ENCODE measurements at regions not wholly inside any gene's neighbourhood (a gene's known extent, or its start where the extent isn't known, plus 50 kb on each side); places are given as distances from the start of the nearest gene placed in this dataset.

DNA sequence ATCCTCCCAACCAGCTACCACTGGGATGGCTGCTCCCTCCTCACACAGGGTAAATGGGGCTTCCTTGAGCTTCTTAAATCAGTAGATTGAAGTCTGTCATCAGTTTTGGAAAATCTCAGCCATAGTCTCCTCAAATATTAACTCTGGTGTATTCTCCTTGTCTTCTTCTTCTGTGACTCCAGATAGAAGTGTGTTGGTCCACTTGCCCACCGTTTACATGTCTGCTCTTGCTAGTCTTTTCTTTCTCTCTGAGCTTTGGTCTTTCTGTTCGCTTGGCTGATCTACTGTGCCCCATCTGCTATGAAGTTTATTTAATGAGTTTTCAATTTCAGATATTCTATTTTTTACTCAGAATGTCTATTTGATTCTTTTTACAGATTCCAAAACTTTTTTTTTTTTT lies 281.7 kb upstream of the HDAC4 start:
- no peak for DNase-seq

DNA sequence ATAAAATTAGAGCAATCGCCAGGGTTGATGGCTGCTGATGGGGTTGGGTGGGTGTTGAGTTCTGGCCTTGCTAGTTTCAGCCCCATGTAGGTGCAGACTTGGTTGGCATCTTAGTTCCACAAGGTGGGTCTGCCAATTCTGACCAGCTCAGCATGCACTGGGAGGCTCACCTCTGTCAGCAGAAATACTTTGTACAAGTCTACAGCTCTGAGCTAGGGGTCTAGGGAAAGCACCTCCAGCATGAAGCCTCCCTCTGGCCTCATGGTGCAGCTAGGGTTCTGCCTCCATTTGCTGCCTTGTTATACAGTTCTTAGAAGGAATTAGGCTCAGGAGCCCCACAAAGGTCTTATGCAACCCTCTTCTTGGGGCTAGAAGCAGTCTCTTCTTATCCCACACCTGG lies 278.9 kb upstream of the HDAC4 start:
- DNase-seq: no peak

DNA sequence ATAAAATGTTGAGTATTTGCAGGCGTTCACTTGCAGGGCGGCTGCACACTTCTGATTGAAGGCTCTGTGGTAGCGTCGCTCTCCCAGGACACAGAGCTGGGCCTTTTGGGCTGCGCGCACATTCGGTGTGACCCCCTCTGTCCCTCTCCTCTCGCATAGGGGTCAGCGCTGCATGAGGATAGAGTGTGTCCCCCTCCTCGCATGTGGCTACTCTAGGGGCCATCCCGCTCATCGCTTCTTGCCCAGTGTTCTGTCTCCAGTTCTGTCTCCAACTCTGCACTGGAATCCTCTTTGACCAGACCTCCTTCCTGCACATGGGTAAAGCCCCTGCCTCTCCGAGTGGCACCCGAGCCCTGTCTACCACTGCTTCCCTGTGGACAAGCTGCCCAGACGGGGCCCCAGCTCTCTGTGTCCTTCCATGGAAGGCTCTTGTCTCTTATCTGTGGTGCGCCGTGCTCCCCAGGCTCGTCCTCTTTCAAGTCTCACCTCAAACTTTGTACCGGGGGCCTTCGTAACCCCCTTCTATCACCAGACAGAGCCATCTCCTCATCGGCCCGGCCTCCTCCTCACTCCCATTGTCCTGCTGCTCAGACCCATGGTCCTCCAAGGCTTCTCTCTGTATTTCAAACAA lies 278.0 kb upstream of the HDAC4 start:
- no peak for DNase-seq

DNA sequence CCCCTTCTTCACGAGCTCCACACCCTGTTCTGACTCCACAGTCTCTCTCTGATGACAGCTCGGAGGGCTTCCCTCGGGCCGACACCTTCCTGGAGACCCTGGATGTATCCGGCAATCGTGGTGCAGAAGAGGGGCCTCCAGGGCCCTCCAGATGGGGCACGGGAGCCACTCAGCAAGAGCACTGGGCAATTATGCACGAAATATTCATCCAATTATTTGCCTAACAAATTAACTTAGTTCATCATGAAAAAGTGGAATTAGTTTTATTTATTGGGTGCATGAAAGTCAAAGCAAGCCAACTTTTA lies 277.3 kb upstream of the HDAC4 start:
- no peak for DNase-seq

DNA sequence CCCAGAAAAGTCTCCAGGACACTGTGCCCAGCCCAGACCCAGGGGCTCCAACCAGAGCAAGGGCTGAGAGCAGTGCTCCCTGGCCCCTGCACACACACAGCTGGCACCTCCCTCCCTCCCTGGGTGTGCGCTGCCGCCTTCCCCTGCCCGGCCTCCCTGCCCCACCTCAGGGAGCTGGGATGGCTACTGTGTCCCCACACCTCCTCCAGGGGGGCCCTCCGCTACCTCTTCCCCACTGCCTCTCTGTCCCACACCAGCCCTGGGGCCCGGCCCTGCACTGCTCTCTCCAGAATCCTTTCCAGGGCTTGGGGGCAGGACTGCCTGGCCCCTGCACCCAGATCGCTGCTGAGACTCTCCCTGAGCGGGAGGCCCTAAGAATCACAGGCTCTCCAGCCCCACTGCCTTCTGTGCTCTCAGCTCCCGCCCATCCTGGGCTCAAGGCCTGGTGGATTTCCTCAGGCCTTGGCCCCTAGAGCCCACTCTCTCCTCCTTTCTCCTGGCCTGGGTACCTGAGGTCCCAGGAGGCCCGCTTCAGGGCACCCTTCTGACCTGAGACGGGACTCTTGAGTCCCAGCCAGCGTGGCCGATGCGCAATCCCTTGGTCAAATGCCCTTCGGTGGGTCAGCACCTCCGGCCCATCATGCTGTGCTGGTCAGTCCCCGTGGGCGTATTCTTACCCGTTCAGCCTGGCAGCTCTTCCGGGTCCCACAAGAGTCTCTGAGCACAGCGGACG lies 276.8 kb upstream of the HDAC4 start:
- DNase-seq: no peak

DNA sequence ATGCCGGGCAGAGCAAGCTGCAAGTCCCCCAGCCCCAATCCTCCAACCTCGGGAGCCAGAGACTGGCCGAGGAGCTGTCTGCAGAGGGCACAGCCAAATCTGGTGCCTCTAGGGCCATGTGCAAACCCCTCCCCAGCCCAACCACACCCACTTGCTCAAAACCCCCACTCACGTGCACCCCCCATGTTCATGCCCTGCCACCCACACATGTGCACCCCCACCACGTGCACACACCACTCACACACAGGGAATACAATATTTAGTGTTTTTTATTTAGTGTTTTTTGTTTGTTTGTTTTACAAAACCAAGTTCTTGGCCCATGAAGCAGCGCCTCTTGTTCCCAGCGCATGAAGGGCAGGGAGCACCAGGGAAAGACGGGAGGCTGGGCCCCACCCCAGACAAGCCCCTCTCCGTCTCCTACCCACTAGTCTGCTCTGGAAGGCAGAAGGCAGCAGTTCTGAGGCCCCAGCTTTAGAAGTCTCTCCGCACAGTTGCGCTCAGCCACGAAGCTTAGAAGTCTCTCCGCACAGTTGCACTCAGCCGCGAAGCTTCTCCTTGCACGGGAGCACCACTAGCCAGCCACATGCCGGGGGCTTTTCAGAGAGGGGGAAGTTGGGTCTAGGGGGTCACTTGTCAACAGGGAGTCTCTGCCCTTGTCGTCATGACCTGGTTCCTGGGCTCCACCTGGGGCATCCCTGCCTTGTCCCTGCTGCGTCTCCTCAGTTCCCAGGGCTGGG lies 276.1 kb upstream of the HDAC4 start:
- no peak for DNase-seq

DNA sequence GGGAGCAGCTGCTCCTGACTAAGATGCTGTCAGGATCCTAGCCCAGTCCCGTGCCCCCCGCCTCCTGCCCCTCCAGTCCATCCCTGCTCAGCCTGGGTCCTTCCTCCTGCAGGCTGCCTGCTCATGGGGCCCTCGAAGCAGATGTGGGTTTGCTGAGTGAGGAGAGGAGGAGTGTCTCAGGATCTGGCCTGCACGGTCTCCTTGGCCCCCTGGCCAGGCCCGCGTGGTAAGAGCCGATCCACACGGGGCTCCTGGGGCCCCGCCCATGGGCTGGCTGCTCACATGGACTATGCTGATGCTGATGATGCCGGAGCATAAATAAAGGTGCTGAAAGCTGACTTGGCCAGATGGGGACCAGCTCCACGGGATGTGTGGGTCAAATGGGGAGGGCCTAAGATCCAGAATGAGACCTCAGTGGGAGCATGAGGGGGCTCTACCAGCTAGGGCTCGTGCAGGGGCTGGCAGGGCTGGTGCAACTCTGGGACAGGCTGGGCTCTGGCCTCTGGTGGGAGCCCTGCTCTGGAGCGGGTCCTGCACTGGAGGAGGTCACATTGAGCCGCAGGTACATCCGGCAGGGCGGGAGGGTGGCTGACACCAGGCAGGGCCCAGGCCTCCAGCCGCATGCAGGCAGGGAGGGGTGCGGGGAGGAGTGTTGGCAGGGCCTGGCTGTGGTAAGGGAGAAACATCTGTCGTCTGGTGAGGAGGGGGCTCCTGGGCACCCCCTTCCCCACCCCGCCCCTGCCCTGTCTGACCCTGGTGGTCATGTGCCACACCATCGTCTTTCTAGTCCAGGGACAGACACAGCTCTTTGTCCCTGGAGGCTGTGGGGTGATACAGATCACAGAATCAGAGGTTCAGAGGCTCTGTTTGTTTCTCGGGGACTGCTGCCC lies 275.3 kb upstream of the HDAC4 start:
- no peak for DNase-seq

DNA sequence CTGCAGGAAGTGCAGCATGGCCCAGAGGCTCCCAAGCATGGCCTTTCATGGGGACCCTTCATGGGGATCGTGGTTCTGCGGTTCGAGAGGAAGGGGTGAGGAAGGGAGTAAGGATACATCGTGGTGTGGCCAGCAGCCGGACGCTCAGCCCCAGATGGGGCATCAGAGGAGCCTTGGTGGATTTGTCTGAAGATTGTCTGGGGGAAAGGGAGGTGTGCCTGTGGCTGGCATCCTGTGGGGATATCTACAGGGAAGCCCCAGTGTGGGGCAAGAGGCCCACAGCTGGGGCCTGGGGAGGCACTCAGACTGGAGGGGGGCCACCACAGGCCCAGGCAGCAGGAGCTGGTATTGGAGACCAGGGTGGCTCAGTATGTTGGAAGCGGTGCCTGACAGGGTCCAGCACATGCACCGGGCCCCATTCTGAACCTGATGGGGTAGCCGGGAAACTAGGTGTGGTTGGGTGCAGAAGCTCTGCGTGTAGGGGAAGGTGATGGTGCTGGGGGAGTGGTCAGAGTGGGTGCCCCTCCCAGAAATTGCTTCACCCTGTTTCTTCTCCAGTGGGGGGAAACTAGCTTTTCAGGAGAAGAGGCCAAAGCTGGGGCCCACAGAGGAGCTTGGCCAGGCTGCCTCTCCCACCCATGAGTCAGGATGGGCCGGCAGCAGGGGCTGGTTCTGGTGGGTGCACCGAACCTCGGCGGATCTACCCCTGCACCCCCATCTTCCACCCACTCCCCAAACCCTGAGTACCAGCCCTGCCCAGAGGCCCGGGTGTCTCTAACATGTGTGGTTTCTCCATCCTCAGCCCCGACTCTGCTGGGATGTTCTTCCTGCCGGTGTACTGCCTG lies 274.4 kb upstream of the HDAC4 start:
- DNase-seq: no peak

DNA sequence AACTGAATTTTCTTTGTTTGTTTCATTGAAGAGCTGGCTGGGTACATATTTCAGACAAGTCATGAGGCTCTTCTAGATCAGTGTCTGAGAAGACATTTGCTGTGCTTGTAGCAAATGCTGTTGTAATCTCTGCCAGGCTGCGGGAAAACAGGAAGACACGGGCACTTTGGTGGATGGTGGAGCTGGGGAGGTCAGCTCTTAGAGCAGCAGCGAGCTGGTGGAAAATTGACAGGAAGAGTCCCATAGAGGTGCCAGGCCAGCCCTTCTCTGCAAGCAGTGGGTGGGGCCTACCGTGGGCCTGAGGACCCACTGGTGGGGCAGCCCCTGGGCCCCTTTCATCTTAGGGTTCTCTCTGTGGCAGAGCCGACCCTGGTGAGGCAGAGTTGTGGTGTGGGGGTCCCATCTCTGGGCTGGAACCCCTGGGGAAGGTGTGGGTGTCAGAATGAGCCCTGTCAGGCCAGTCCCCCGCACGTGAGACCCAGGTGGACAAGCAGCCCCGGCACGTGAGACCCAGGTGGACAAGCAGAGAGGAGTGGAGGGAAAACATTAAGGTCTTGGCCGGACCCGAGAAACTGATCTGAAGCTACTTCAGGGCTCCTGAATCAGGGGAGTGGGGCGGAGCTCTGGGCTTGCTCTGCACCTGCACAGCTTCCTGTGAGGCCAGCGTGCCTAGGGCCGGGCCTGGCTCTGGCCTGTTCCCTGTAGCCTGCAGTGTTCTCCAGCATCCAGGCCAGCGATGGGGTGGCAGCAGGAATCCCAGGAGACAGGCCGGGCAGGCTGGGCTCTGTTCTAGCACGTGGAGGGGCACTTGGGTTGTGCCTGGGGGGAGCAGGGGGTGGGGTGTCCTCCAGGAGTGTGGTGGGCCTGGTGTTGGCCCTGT lies 273.5 kb upstream of the HDAC4 start:
- no peak for DNase-seq

DNA sequence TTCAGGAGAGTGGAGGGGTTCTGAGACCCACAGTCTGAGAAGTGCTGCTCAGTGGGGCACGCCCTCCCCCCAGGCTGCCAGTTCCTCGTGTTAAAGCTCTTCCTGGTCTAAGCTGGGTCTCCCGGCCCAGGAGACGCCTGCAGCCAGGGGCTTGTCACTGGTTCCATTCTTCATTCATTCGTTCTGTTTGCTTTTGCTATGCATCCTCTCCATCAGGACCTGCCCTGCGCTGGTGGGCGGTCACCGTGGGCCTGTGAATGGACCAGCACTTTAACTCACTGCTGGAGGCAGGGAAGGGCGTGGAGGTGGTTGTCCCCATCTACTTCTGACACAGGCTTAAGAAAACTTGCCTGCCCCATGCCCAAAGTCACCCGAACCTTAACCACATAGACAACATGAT lies 272.8 kb upstream of the HDAC4 start:
- no peak for DNase-seq

DNA sequence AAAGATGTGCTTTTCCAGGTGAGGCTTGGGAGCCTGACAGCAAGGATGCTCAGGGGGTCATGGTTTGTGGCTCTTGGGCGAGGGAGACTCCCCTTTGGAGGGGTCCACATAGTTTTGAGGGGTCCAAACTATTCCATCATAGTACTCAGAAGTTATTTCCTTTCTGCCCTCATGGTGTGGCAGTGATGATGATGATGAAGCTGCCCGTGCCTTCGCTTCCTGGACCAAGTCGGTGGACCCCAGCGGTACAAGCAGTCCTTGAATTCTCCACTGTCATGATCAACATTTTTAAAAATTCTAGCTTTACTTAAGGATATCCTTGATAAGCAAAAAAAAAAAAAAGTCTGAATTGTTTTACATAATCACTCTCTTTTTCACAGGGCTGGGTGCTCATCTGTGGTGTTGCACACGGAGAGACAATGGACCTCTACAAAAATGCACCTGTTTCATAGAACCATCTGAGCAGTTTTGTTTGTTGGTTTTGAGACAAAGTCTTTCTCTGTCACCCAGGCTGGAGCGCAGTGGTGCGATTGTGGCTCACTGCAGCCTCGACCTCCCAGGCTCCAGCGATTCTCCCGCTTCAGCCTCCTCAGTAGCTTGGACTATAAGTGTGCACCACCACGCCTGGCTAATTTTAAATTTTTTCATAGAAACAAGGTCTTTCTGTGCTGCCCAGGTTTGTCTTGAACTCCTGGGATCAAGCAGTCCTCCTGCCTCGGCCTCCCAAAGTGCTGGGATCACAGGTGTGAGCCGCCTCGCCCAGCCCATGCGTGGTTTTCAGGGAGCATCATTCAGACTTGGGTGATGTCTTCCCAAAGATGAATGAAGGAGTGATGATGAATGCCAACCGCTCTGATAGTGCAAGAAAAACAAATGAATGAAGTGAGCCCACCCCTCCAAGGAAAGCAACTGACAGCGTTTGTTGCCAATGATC lies 271.4 kb upstream of the HDAC4 start:
- DNase-seq: no peak

DNA sequence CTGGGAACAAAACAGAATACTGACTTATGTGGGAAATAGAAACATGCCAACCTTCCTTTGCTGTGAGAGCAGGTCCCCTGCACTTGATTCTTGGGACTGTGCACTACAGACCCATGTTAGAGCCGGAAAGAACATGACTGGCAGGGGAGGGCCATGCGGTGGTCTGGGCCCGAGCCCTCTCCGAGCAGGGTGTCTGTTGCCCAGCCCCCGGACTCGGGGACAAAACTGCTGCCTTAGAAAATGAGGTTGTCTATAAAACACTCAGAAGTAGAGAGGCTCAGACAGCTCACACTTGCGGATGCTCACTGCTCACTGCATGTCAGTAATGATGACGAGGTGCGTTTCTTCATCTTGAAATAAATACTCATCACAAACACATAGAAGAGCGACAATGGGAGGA lies 270.7 kb upstream of the HDAC4 start:
- DNase-seq: no peak

DNA sequence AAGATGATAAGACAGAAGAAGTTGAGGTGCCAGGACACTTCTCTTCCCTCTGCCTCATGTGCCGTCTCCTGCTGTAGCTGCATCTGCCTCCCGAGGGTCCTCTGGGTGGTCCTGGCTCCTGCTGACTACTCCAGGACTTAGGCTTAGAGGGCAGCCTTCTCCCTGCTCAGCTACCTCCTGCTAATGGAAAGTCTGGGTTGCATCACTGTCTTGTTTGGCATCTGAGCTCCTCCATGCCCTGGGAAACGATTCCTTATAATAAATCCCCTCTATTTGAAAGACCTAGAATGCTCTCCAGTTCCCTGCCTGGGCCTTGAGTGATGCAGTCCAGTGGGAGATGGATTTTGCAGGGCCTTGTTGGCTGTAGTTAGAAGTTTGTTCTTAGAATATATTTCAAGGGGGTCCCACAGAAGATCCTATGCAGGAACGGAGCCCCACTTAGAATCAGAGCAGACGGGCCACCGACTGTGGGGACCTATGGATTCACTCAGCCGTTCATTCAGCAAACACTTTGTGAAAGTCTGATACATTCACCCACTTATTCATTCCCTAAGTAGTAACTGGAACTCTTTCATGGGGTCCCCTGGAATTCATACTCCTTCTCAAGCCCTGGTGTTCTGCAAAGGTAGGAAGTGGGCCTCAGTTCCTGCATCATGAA lies 269.8 kb upstream of the HDAC4 start:
- DNase-seq: no peak

DNA sequence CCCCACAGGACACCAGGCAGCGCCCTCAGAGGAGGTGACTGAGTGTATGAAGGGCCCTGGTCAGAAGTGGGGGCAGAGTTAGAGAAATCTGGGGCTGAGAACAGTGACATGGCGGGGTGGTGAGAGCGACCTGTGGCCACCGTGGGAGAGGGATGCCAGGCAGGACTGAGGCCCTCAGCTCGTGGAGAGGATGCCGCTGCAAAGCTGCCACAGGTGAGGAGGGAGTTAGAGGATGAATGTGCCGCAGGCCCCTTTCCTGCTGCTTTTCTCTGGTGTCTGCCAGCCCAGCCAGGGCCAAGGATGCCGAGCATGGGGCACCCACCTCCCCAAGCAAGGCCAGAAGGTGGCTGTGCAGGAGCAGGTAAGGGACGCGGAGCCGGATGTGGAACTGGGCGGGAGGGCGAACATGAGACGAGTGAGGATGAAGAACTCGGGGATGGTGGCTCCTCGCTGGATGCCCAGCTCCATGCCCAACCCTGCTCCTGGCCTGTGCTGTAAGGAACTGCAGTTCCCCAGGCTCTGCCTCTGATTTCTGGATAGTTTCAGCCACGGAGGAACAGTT lies 269.2 kb upstream of the HDAC4 start:
- DNase-seq: no peak

DNA sequence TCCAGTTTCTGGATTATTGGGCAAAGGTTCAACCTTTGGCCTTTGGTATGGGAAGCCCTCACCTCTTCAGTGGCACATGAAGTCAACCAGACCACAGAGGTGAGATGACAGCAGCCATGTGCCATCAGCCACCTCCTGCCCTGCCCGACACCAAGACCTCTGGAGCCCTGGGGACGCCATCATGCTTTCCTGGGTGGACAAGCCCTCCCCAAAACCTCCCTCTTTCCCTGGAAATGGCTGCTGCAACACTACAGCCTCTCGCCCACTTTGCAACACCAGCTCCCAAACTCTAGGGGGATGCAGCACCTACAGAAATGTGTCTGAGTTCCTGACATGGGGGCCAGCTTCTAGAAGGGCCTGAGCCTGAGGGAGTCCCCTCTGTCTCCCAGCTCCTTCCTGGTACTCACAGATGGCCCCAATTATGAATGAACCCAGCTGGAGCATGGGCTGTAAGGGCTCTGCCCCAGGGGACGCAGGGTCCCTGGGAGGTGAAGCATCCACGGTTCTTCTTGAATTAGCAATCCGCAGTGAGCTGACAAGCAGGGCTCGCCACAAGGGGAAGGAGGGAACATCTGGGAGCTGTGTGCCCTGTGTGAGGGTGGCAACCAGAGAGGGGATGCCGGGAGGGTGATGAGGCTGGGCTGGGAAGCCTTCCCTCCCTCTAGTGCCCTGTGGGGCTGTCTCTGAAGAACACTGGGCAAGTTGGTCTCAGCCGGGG lies 268.5 kb upstream of the HDAC4 start:
- DNase-seq: no peak

DNA sequence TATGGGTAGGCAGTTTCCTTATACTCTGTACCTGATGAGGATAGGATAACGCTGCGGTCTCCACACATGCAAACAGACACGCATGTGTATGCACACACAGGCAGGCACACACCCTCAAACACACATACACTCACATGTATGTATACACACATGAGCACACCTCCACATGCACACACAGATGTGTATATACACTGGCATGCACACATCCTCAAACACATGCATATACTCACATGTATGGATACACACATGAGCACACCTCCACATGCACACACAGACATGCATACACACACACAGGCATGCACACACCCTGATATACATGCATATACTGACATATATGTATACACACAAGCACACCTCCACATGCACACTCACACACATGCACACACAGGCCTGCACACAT lies 267.8 kb upstream of the HDAC4 start:
- DNase-seq: no peak

DNA sequence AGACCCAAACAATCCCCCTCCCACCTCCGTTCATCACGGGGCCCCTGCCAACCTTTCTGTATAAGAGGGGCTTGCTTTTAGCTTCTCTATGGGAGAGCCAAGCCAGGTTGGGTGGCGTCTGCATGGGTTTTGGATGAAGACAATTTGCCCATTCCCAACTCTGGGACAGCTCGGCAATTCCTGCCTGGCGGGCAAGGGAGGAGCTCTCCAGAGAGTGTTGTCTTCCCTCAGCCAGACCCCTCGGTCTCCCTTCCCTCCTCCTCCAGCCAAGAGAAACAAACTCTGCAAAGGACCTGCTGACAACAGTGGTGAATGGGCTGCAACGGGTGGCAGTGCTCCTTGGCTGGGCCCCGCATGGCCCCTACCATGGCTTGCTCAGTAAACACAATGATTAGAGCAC lies 267.2 kb upstream of the HDAC4 start:
- DNase-seq: no peak

DNA sequence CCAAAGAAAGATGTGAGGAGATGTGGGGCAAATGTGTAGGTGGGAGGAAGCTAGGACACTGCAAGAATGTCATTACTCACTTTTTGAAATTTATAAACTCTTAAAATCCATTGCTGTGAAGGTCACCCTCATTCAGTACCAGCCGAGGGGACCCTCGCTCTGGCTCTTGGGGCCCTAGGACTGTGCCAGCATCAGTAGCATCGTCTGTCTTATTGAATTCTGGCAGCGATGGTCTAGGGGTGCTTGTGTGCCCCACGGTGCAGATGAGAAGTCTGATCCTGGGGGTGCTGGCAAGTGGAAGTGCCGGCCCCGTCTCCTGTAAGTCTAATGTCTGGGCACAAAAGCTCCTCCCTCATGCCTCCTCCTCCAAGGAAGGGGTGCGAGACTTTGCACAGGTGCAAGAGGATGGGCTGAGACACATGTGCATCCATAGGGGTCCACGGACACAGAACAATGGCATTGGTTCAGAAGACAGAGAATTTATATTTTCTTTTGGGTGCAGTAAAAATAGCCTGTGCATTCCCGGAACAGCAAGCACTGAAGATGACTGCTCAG lies 266.7 kb upstream of the HDAC4 start:
- DNase-seq: no peak

Measured in activated naive CD4-positive, alpha-beta T cell (primary cell).